NCI-H69 (cell line): ENCODE measurements at regions not wholly inside any gene's neighbourhood (a gene's known extent, or its start where the extent isn't known, plus 50 kb on each side); places are given as distances from the start of the nearest gene placed in this dataset.

ENCODE experiments used
- DNase-seq: peaks from one replicate; lab custom pipeline; 2025; lab: John Stamatoyannopoulos, UW

DNA sequence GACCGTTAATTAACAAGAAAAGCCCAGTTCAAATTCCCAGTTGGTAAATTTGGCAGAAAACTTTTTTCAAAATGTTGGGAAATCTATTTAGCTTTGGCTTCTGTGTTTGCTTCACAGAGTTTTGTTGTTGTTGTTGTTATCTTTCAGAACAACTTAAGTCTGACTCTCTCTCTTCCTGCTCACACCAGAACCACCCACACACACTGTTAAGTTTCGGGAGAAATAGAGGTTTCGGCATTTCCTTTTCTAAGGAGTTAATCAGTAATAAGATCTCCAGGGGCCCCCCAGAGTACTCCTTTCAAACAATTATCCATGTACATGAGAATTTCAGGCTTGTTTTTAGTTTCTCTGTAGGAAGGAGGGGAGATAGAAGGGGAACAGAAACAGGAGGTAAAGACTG, 106.2 kb upstream of the PTCHD1 start:
- DNase-seq, result no peak

GRCh38 chrX:23228950-23229448, 105.7 kb upstream of the PTCHD1 start:
- no peak for DNase-seq

GRCh38 chrX:23235051-23235450, 99.6 kb upstream of the PTCHD1 start:
- DNase-seq, result no peak

- DNase-seq, result no peak
Measured at GRCh38 chrX:23246001-23246400, 88.6 kb upstream of the PTCHD1 start.

- no peak for DNase-seq
Measured at GRCh38 chrX:23248187-23248586, 86.5 kb upstream of the PTCHD1 start.

GRCh38 chrX:23251043-23251442, 83.6 kb upstream of the PTCHD1 start:
- no peak for DNase-seq

DNA sequence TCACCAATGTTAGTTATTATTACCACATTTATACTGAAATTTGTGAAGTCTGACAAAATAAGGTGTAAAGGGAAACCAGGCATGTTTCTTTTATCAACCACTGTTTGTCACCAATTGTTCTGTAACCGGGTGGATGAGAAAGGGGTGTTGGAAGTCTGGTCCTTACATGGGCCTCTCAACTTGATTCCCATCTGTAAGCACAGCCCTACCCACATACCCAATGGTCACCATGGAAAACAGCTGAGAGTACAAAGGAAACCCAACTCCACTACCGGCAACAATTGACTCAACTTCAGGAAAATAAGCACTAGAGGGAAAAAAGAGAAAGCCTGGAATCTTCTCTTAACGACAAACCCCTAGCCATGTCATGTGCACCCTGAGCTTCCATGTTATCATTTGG, 70.8 kb upstream of the PTCHD1 start:
- DNase-seq, result no peak

DNA sequence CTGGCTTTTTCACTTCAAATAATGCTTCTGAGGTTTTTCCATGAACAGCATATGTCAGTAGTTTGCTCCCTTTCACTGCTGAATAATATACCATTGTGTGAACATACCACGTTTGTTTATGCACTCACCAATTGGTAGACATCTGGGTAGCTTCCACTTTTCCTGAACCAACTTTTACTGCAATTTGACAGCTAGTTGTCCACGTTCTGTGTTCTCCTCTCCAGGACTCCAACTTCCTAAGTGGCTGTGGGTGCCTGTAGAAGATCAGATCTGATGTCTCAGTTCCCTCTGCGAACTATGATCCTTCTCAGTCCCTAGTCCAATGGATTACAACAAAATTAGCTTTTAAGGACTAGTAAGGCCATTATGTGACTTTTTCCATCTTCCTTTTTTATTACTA, 64.7 kb upstream of the PTCHD1 start:
- no peak for DNase-seq

- no peak for DNase-seq
Measured at GRCh38 chrX:23271026-23271425, 63.6 kb upstream of the PTCHD1 start.

GRCh38 chrX:23276475-23276874, 58.2 kb upstream of the PTCHD1 start:
- DNase-seq, result no peak
